SK-N-SH (cell line): ENCODE measurements at regions not wholly inside any gene's neighbourhood (a gene's known extent, or its start where the extent isn't known, plus 50 kb on each side); places are given as distances from the start of the nearest gene placed in this dataset.

Experiments
- CTCF ChIA-PET: fragments of 300-600, 350-600 bp; formaldehyde crosslinking; extraction: SDS; loops from one replicate; lab custom pipeline; 2021; lab: Yijun Ruan, JAX
- POLR2A ChIA-PET: fragments of 350-600 bp; sonication (Branson Sonifier 250); formaldehyde crosslinking; extraction: SDS; loops from one replicate; lab custom pipeline; 2020; ENCODE audit warnings: antibody characterized with exemption, inconsistent platforms; lab: Yijun Ruan, JAX
- DNase-seq: peaks from one replicate; pipeline ENCODE4 v3.0.0; 2012
- H2AFZ ChIP-seq: fragments of 200-600 bp; sonication (generic); 2 replicates; pipeline ENCODE4 v1.8.1; 2016; ENCODE audit warnings: antibody characterized with exemption, mild to moderate bottlenecking, low read depth
- H3F3A ChIP-seq: fragments of 200-600 bp; sonication (generic); replicated peaks from 2 replicates; pipeline ENCODE3; 2016; ENCODE audit warnings: antibody characterized with exemption, mild to moderate bottlenecking; ENCODE audit not compliant: insufficient read depth
- H3K27ac ChIP-seq, 2 experiments: fragments of 200-500 bp in 1 of 2; fragments of 200-600 bp in 1 of 2; sonication (Bioruptor generic) in 1 of 2; sonication (generic), shearing (Covaris generic) in 1 of 2; 2 replicates each; pipeline versions ENCODE4 v1.5.1 to v1.6.1; 2014 to 2016; ENCODE audit warnings: low read depth in 2 of 2, inconsistent platforms in 1 of 2, low read length in 1 of 2, mild to moderate bottlenecking in 1 of 2, mixed read lengths in 1 of 2
- H3K27me3 ChIP-seq: fragments of 200-600 bp; sonication (generic), shearing (Covaris generic); 2 replicates; pipeline ENCODE4 v1.6.1; 2016; ENCODE audit warnings: mixed run types; ENCODE audit not compliant: insufficient read depth
- H3K36me3 ChIP-seq, 2 experiments: fragments of 200-500 bp in 1 of 2; fragments of 200-600 bp in 1 of 2; sonication (Bioruptor generic) in 1 of 2; sonication (generic) in 1 of 2; replicated peaks in 1 of 2; 2 replicates each; pipeline versions ENCODE3 to v1.5.1; 2014 to 2016; ENCODE audit warnings: low read length in 1 of 2, mild to moderate bottlenecking in 1 of 2; ENCODE audit not compliant: insufficient read depth in 2 of 2, control insufficient read depth in 1 of 2
- H3K4me1 ChIP-seq, 2 experiments: fragments of 200-500 bp in 1 of 2; fragments of 200-600 bp in 1 of 2; sonication (Bioruptor generic) in 1 of 2; sonication (generic), shearing (Covaris generic) in 1 of 2; 2 replicates each; pipeline versions ENCODE4 v1.5.1 to v1.6.1; 2014 to 2016; ENCODE audit warnings: low read depth in 1 of 2, low read length in 1 of 2, mixed run types in 1 of 2; ENCODE audit not compliant: insufficient read depth in 2 of 2, control insufficient read depth in 1 of 2
- H3K4me2 ChIP-seq: fragments of 200-600 bp; sonication (generic), shearing (Covaris generic); 2 replicates; pipeline ENCODE4 v1.6.1; 2017; ENCODE audit warnings: mixed run types
- H3K4me3 ChIP-seq, 2 experiments: fragments of 200-500 bp in 1 of 2; fragments of 200-600 bp in 1 of 2; sonication (Bioruptor generic) in 1 of 2; sonication (generic), shearing (Covaris generic) in 1 of 2; 2 replicates each; pipeline versions ENCODE4 v1.5.1 to v1.8.1; 2014 to 2016; ENCODE audit warnings: low read depth in 2 of 2, inconsistent platforms in 1 of 2, low read length in 1 of 2, mild to moderate bottlenecking in 1 of 2, mixed read lengths in 1 of 2, moderate library complexity in 1 of 2
- H3K79me2 ChIP-seq: fragments of 200-600 bp; sonication (generic); 2 replicates; pipeline ENCODE4 v1.8.1; 2017; ENCODE audit warnings: mild to moderate bottlenecking; ENCODE audit not compliant: insufficient read depth
- H3K9ac ChIP-seq: fragments of 200-600 bp; sonication (generic); 2 replicates; pipeline ENCODE4 v1.6.1; 2017; ENCODE audit warnings: mixed run types
- H3K9me2 ChIP-seq: fragments of 200-600 bp; sonication (generic); 2 replicates; pipeline ENCODE4 v1.6.1; 2017; ENCODE audit warnings: mixed run types
- H3K9me3 ChIP-seq: fragments of 200-600 bp; sonication (generic); 2 replicates; pipeline ENCODE4 v1.6.1; 2017; ENCODE audit warnings: mixed run types, mild to moderate bottlenecking, moderate library complexity
- H4K20me1 ChIP-seq: fragments of 200-600 bp; sonication (generic); 2 replicates; pipeline ENCODE4 v1.6.1; 2017; ENCODE audit warnings: mild to moderate bottlenecking, mixed run types; ENCODE audit not compliant: insufficient read depth
- EP300 ChIP-seq, 2 experiments: IDR thresholded peaks; 2 replicates each; pipeline versions ENCODE4 v1.4.0 to v1.6.1; 2012; ENCODE audit warnings: borderline replicate concordance in 1 of 2, low read depth in 1 of 2, low read length in 1 of 2
- FOSL2 ChIP-seq: IDR thresholded peaks from 2 replicates; pipeline ENCODE4 v1.4.0; 2012; ENCODE audit warnings: low read depth, mild to moderate bottlenecking, moderate library complexity, borderline replicate concordance
- MAX ChIP-seq: IDR thresholded peaks from 2 replicates; pipeline ENCODE4 v1.4.0; 2012; ENCODE audit warnings: low read depth
- MEF2A ChIP-seq: IDR thresholded peaks from 2 replicates; pipeline ENCODE4 v1.4.0; 2012; ENCODE audit warnings: low read depth, borderline replicate concordance
- NFIC ChIP-seq: IDR thresholded peaks from 2 replicates; pipeline ENCODE4 v1.4.0; 2012; ENCODE audit warnings: borderline replicate concordance
- POLR2AphosphoS5 ChIP-seq: IDR thresholded peaks from 2 replicates; pipeline ENCODE4 v1.6.1; 2012; ENCODE audit warnings: low read depth, low read length
- RCOR1 ChIP-seq: fragments of 150-350 bp; IDR thresholded peaks from 2 replicates; pipeline ENCODE4 v1.6.1; 2017; ENCODE audit warnings: antibody characterized with exemption, low read length
- TAF1 ChIP-seq: IDR thresholded peaks from 2 replicates; pipeline ENCODE4 v1.6.1; 2012; ENCODE audit warnings: low read depth, mild to moderate bottlenecking, low read length, moderate library complexity, borderline replicate concordance
- TEAD4 ChIP-seq: IDR thresholded peaks from 2 replicates; pipeline ENCODE4 v1.4.0; 2012; ENCODE audit warnings: mild to moderate bottlenecking, borderline replicate concordance; ENCODE audit not compliant: insufficient read depth
- USF1 ChIP-seq: IDR thresholded peaks from 2 replicates; pipeline ENCODE4 v1.4.0; 2012; ENCODE audit warnings: low read depth, borderline replicate concordance
- YY1 ChIP-seq: IDR thresholded peaks from 2 replicates; pipeline ENCODE4 v1.4.0; 2012; ENCODE audit warnings: low read depth, mild to moderate bottlenecking
- WGBS: methylation state at CpG from one replicate; pipeline ENCODE4 v1.1.6; 2017; ENCODE audit warnings: low lambda C conversion rate; 5-methylcytosine and 5-hydroxymethylcytosine counted together
- TF ChIP-seq, protein P1 (sequence below): IDR thresholded peaks from 2 replicates; pipeline ENCODE4 v1.6.1; 2012; ENCODE audit warnings: mild to moderate bottlenecking, low read depth, low read length, moderate library complexity

GRCh38 chr7:13185139-13185538, 497.7 kb downstream of the ARL4A start:
- no peak for DNase-seq
- ChIA-PET POLR2A (no interaction called here), CTCF (no interaction called here)
- no peak overlapping the region for H3K27ac ChIP-seq
- no peak for TF ChIP-seq EP300 (IDR thresholded peaks at IDR 0.05; ENCODE audit: borderline replicate concordance in 1 of 2, low read depth in 1 of 2, low read length in 1 of 2)
- TF ChIP-seq MAX = no peak
- no peak for TF ChIP-seq POLR2AphosphoS5
- no peak for TF ChIP-seq FOSL2
- TF ChIP-seq NFIC = no peak
- no peak for TF ChIP-seq RCOR1
- TF ChIP-seq, protein P1, sequence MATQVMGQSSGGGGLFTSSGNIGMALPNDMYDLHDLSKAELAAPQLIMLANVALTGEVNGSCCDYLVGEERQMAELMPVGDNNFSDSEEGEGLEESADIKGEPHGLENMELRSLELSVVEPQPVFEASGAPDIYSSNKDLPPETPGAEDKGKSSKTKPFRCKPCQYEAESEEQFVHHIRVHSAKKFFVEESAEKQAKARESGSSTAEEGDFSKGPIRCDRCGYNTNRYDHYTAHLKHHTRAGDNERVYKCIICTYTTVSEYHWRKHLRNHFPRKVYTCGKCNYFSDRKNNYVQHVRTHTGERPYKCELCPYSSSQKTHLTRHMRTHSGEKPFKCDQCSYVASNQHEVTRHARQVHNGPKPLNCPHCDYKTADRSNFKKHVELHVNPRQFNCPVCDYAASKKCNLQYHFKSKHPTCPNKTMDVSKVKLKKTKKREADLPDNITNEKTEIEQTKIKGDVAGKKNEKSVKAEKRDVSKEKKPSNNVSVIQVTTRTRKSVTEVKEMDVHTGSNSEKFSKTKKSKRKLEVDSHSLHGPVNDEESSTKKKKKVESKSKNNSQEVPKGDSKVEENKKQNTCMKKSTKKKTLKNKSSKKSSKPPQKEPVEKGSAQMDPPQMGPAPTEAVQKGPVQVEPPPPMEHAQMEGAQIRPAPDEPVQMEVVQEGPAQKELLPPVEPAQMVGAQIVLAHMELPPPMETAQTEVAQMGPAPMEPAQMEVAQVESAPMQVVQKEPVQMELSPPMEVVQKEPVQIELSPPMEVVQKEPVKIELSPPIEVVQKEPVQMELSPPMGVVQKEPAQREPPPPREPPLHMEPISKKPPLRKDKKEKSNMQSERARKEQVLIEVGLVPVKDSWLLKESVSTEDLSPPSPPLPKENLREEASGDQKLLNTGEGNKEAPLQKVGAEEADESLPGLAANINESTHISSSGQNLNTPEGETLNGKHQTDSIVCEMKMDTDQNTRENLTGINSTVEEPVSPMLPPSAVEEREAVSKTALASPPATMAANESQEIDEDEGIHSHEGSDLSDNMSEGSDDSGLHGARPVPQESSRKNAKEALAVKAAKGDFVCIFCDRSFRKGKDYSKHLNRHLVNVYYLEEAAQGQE = no peak
- no peak for TF ChIP-seq YY1
- TF ChIP-seq TEAD4 = no peak
- no peak for TF ChIP-seq USF1
- no peaks in the 10 kb centered on the region for H3F3A ChIP-seq
- no peaks in the 10 kb centered on the region for H4K20me1 ChIP-seq
- H3K79me2 ChIP-seq = no peaks in the 10 kb centered on the region
- no peak overlapping the region for H2AFZ ChIP-seq
- no peaks in the 10 kb centered on the region for H3K9me2 ChIP-seq
- H3K27me3 ChIP-seq = peaks cover 5% of the 10 kb centered on the region; the same call in 1 of the 2 replicates
- no peak overlapping the region for H3K4me2 ChIP-seq
- no peaks in the 10 kb centered on the region for H3K9me3 ChIP-seq
- H3K9ac ChIP-seq = no peak overlapping the region
- no peak overlapping the region for H3K4me3 ChIP-seq
- no peaks in the 10 kb centered on the region for H3K36me3 ChIP-seq
- H3K4me1 ChIP-seq = no peaks in the 10 kb centered on the region

DNA sequence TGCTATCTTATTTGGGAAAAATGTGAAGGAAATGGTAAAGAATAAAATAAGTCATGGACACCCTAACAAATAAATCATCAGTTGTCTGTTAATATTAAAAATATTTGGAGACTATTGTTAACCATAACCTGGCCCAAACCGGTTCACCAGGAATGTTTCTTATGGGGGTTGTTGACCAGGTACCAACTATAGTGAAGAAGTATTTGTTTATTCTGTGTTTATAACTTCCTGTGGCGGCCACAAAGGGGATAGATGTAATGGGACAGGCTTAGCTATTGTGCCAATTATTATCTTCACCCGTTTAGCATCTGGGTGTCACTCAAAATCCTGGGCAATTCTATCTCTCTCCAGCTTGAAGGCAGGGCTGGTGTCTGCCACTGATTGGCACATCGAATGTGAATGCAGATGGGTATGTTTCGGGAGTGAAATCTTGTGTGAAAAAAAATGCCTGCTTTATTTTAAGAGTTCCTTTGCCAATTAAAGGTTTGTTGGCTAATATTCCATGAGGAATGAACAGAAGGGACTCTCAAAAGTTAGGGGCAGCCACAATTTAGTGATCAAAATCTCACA, 500.9 kb downstream of the ARL4A start:
- H4K20me1 ChIP-seq = no peaks in the 10 kb centered on the region

More for the DNA sequence above, 500.9 kb downstream of the ARL4A start:
- H3K36me3 ChIP-seq = no peaks in the 10 kb centered on the region
- no peak overlapping the region for H3K9ac ChIP-seq
- CTCF ChIA-PET = no interaction called here
- no peak overlapping the region for H3K4me2 ChIP-seq
- H3K9me2 ChIP-seq = no peaks in the 10 kb centered on the region
- H3K79me2 ChIP-seq = no peaks in the 10 kb centered on the region
- WGBS = 18% methylated on average over 5 of the region's 5 CpGs
- H3F3A ChIP-seq = no peaks in the 10 kb centered on the region
- TF ChIP-seq MEF2A (no peak), NFIC (no peak), TAF1 (no peak), RCOR1 (no peak)
- no peak overlapping the region for H3K4me3 ChIP-seq
- no peak overlapping the region for H3K27ac ChIP-seq
- no peak overlapping the region for H2AFZ ChIP-seq
- no peaks in the 10 kb centered on the region for H3K9me3 ChIP-seq
- no peaks in the 10 kb centered on the region for H3K4me1 ChIP-seq
- 0 out of 2 replicates have a peak, but pooled peaks cover 3% of the 10 kb centered on the region for H3K27me3 ChIP-seq
- POLR2A ChIA-PET = no interaction called here
- no peak for DNase-seq
